NCI-H1436 (cell line): ENCODE measurements at regions not wholly inside any gene's neighbourhood (a gene's known extent, or its start where the extent isn't known, plus 50 kb on each side); places are given as distances from the start of the nearest gene placed in this dataset.
"Not testable (repeated sequence)": the region's sequence is repeated elsewhere in the genome, so short reads cannot be mapped to it uniquely, and the experiment has no call there.

ENCODE experiments used
- DNase-seq: peaks from one replicate; lab custom pipeline; 2025; lab: John Stamatoyannopoulos, UW

- DNase-seq = no peak
These were observed 841.1 kb upstream of the SORCS1 start for GRCh38 chr10:108005627-108006026.

DNA sequence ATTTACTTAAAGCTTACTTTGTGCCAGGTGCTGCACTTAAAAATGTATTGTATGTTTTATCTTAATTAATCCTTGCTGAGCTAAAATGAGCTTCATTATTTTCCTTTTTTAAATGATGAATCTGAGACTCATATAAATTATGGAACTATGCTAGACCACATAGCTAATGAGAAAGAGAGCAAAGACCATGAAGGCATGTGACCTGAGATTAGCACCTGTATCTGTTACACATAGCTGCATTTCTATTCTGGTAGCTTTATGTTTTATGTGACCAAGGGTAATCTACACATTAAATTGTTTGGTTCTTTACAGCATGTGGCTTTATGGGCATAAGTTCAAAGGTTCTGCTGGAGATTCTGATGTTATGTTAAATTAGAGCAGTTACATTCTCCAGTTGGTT lies 839.1 kb upstream of the SORCS1 start:
- no peak for DNase-seq

DNA sequence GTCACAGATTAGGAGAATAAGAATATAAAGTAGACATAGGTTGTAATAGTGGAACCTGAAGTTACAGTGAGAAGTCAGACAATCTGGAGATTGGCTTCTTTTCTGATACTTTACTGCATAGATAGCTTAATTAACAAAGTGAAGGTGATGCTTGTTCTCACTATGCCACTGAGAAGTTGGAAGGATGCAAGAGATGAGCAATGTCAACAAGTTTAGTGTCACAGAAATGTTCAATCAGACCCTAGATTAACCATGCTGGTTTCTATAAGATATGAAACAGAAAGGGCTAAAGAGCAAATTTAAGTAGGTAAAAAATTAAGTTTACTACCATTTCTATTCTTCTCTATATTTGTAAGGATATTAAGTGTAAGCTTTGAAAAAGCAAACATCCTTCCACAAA lies 838.6 kb upstream of the SORCS1 start:
- DNase-seq = no peak

- no peak for DNase-seq
These were observed 835.9 kb upstream of the SORCS1 start for GRCh38 chr10:108000365-108000764.

DNA sequence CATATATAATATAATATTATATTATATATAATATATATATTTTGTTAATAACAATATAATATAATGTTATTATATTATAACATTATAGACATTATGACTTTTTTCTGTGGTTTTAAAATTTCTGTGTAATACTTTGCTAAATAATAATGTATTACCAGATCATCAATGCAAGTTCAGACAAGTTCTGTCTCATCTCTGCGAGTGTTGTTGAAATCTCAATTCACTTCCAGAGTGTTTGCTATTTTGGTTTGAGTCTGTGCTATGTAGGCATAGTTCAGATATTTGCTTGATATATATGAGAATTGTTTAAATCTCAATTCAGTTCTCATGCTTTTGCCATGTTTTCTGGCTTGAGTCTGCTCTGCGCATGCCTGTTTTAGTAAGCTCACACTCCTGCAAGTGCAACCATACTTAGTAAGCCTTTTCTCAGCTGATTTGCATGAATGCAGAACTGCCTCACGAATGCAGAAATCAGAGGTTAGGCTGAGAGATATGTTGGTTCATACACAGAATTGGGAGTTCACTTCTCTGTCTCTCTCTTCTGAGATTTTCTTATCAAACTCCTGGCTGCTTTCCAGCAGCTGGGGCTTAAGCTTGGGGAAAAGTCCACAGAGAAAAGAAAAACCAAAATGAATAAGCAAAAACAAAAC lies 830.2 kb upstream of the SORCS1 start:
- no peak for DNase-seq

DNA sequence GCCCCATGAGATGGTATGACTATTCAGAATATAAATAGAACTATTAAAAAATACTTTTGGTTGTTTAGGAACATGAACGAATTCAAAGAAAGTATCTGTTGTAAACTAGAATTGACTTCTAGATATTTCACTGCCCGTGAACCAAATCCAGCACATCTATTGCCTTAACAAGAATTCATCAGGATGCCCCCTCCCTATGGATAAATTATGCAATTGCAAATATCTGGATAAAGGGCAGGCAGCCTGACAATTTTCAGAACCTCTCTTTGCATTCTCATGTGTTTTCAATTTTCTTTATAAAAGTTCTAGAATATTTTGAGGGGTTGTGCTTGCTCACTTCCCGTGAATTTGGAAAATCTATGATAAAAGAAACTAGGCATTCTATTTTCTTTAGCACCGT lies 822.1 kb upstream of the SORCS1 start:
- DNase-seq = no peak

DNA sequence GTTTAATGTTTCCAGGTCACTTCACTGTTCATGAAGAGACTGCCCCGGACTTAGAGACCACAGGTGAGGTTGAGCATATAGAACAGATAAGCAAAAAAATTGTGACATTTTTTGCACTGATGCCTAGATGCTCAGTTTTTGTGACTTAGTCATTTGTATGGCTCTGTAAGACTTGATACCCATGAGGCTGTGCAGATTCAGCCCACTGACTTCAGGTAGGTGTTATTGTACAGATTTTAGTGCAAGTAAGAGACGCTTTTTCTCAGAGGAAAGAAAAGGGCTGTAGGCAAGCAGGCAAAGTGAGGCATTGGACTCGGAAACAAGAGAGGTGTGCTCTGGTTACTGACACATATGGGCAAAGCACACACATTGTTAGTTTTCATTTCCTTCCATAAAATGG lies 820.1 kb upstream of the SORCS1 start:
- DNase-seq = no peak

GRCh38 chr10:107984149-107984548 lies 819.6 kb upstream of the SORCS1 start:
- no peak for DNase-seq

GRCh38 chr10:107978455-107978854 lies 813.9 kb upstream of the SORCS1 start:
- DNase-seq = no peak

- DNase-seq = no peak
These were observed 807.5 kb upstream of the SORCS1 start for GRCh38 chr10:107971973-107972372.

DNA sequence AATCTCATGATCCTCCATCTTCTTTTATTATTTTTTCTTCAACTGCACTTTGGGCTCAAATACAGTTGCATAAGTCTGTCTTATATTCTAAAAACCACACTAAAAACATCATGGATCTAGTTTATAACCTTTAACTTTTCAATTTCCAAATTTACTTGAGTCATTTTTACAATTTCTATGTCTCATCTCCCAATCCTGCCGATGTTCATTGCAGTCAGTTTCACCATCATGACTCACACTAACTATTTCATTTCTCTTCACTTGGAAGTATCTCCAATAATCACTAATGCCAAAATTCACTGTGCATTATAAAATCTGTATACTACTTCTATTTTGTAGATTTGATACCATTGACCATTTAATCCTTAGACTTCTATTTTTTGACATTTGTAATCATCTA lies 806.9 kb upstream of the SORCS1 start:
- DNase-seq = no peak

- no peak for DNase-seq
These were observed 806.0 kb upstream of the SORCS1 start for GRCh38 chr10:107970512-107970911.

- DNase-seq = no peak
These were observed 805.4 kb upstream of the SORCS1 start for GRCh38 chr10:107969936-107970335.

DNA sequence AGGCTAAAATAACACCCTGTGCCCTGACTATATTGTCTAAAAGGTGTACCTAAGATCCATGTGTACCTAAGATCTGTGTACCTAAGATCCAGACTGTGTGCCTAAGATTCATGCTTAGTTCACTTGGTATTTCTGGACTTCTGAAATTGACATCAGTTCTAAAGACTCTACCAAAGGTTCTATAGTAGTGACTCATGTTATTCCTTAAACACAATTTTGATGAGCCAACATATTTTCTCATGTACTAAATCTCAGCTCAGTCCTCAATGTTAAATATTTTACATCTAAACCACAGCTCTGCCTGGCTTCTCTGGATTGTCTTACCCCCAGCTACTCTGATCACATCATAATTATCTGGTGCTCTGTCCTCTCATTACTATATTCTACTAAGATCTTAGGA lies 802.3 kb upstream of the SORCS1 start:
- DNase-seq = no peak

DNA sequence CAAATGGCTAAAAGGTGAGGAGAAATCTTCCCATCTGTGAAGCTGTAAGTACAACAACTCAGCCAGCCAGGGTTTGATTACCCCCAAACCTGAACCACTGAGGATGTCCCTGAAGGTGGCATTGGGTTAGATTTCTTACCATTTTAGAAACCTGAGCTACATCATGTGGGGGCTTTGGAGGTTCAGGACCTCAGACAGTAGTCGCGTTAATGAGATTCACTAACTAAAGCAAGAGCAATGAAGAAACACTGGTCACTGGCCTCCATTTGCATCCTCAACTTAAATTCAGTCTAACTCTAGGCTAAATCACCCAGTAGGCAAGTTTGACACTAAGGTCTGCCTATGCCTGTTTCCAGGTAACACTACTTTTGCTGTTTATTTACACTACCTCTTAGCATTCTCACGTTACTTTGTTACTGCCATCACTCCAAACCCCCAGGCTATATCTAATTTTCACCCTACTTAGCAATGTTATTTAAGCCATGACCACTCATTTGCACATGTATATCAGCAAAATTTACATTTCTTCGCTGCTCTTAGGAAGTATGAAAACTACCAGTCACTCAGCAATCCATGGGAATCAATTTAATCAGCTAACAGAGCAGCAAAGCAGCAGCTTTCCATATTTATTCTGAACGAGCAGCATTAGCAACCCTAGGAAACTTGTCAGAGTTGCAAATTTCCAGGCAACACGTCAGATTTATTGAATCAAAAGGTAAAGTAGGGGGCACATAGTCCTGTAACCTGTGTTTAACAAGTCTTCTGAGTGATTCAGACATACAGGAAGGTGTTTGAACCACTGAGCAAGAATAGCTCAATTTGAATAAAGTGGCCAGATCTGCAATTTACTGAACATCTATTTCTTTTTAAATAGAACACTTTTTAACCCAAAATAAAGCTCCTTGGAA lies 788.4 kb upstream of the SORCS1 start:
- DNase-seq = no peak

DNA sequence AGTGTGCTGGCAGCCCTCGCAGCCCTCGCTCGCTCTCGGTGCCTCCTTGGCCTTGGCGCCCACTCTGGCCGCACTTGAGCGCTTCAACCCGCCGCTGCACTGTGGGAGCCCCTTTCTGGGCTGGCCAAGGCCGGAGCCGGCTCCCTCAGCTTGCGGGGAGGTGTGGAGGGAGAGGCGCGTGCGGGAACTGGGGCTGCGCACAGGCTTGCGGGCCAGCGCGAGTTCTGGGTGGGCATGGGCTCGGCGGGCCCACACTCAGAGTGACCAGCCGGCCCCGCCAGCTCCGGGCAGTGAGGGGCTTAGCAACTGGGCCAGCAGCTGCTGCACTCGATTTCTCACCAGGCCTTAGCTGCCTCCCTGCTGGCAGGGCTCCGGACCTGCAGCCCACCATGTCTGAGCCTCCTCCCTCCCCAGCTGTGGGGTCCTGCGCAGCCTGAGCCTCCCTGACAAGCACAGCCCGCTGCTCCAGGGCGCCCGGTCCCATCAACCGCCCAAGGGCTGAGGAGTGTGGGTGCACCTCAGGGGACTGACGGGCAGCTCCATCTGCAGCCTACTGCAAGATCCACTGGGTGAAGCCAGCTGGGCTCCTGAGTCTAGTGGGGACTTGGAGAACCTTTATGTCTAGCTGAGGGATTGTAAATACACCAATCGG lies 786.0 kb upstream of the SORCS1 start:
- DNase-seq = not testable (repeated sequence)

GRCh38 chr10:107942826-107943225 lies 778.3 kb upstream of the SORCS1 start:
- DNase-seq = no peak

- DNase-seq = no peak
These were observed 768.6 kb upstream of the SORCS1 start for GRCh38 chr10:107933076-107933475.

- DNase-seq = no peak
These were observed 767.3 kb upstream of the SORCS1 start for GRCh38 chr10:107931808-107932207.

DNA sequence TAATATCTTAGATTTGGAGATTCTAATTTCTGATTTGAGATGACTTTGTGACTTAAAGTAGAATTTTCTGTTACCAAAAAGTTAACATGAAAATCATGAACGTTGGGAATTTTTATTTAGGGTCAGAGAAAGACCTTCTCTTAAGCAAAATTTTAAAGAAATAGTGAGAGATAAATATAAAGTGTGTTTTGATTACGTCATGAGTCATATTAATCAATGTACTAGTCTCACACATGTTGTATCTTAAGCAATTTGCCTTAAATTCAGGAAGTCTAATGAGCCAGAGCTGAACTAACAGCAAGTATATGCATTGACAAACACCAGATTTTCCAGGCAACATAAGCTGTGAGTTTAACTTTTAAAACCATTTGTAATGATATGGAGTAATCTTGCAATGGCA lies 765.5 kb upstream of the SORCS1 start:
- no peak for DNase-seq

GRCh38 chr10:107924458-107924857 lies 760.0 kb upstream of the SORCS1 start:
- no peak for DNase-seq

- DNase-seq = no peak
These were observed 755.2 kb upstream of the SORCS1 start for GRCh38 chr10:107919626-107920235.

- DNase-seq = no peak
These were observed 753.7 kb upstream of the SORCS1 start for GRCh38 chr10:107918171-107918570.
